ENCODE measurements at regions not wholly inside any gene's neighbourhood (a gene's known extent, or its start where the extent isn't known, plus 50 kb on each side); places are given as distances from the start of the nearest gene placed in this dataset.
A peak's percentile ranks its signal among the peaks of the same experiment; 100 is the strongest.

- no peak for DNase-seq
- intact Hi-C loops (cut with DNase I) = no loop called here
- no peak for ATAC-seq (ENCODE audit: poor library complexity)
Observed at GRCh38 chrX:43002526-43003203, 224.7 kb upstream of the PPP1R2C start.

GRCh38 chrX:43003204-43003565, 225.2 kb upstream of the PPP1R2C start:
- intact Hi-C loops (cut with DNase I) = no loop called here
- ATAC-seq (ENCODE audit: poor library complexity) = no peak

DNA sequence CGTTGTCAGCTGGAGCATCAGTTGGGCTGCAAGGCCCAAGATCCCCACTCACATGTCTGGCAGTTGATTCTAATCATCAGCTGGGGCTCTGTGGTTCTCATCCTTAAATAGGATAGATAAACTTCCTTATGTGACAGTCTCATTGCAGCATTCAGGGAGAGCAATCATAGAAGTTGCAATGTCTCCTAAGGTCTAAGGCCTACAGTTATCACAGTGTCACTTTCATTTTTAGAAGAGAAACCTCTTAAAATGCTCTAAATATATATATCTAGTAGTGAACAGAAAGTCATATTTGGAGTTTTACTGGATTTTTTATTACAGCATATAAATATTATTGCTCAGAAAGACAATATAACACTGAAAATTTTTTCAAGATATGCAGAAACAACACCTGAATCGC, 226.0 kb upstream of the PPP1R2C start:
- intact Hi-C loops (cut with DNase I) = no loop called here
- DNase-seq = no peak
- ATAC-seq (ENCODE audit: poor library complexity) = no peak

More at GRCh38 chrX:43003204-43003565, 225.2 kb upstream of the PPP1R2C start:
- DNase-seq = no peak

DNA sequence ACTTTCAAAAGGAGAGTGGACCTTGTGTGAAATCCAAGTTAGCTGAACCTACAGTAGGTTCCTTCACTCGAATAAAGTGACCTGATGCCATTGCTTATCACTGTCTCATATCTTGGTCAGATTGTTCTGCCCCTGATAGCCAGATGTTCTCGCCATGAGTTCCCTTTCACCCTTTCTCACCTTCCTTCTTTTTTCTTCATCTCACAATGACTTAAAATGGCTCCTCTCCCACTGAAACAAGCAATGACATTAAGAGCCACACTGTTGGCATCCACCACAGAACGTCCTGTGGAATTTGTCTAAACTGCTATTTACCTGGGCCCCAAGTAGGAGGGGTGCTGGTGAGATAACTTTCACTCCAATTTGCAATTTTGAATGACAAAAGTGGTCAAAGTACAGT, 227.6 kb upstream of the PPP1R2C start:
- DNase-seq (no peak), ATAC-seq (ENCODE audit: poor library complexity) (no peak)
- intact Hi-C loops (cut with DNase I) = no loop called here

DNA sequence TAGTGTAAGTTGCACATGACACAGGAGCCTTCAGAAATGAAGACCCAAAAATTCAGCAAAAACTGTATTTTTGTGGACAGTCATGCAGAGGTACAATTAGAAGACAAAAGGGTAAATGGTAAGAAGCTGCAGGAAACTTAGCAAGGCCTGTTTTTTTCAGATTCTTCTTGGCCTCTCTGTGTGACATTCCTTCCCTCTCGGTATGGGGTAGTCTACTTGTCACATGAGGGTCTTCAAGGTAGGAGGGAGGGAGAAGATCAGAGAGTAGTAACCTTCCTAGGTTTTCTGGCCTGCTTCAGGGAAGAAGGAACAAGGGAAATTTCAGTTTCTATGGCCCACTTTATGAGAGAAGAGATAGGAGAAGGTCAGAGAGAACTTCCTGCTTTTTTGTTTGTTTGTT, 230.4 kb upstream of the PPP1R2C start:
- ATAC-seq (ENCODE audit: poor library complexity) (no peak), DNase-seq (no peak)
- intact Hi-C loops (cut with DNase I) = no loop called here

- DNase-seq = no peak
- intact Hi-C loops (cut with DNase I) = no loop called here
- ATAC-seq (ENCODE audit: poor library complexity) = no peak
Observed at GRCh38 chrX:43016021-43016420, 238.1 kb upstream of the PPP1R2C start.

DNA sequence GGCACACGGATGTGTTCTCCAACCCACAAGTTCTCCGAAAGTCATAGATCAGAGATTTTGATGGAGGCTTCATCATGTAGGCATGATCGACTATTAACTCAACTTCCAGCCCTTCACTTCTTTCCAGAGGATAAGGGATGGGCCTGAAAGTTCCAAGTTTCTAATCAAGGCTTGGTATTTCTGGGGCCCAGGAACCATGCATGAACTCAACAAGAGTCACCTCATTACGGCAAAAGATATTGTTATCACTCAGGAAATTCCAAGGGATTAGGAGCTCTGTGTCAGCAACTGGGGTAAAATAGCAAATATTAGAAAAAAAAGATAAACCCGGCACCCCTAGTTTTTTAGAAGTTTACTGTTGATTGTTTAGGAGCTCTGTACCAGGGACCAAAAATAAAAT, 240.1 kb upstream of the PPP1R2C start:
- no peak for DNase-seq
- intact Hi-C loops (cut with DNase I) = no loop called here
- no peak for ATAC-seq (ENCODE audit: poor library complexity)

DNA sequence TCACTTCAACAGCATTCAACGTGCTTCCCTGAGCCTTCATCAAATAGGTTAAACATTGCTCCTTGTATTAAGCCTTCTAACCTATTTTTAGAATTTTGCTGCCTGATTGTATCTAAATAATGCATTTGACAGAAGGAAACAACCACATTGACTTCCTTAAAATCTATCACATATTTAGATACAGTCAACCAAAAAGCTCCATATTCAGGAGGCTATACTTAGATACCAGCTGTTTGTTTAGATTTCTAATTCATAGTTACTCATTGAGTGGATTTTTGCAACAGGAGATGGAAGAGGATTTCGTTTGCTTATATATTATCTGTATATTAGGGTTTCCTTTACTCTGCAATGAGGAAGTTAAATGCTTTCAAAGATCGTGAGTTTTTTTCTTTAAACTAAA, 241.1 kb upstream of the PPP1R2C start:
- ATAC-seq (ENCODE audit: poor library complexity) (no peak), DNase-seq (no peak)
- intact Hi-C loops (cut with DNase I) = no loop called here

DNA sequence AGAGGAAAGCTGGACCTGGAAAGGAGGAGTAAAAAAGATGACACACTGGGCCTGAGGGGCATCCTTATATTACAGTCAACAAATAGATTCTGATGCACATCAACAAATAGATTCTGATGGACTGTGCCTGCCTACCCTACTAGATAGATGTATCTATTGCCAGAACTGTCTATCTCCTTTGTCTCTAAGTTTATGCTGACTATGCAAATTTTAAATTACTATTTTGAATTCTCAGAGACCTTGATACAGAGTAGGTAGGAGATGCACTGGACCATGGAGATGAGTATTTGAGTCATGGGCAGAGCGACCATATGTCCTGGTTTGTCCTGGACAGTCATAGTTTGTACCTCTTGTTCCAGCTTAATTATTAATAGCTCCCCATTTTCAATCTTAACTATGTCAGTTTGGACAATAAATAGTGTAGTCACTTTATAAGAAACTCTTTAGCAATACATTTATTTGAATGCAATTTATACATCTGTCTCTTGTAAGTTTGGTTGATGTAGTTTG, 247.9 kb upstream of the PPP1R2C start:
- intact Hi-C loops (cut with DNase I) = no loop called here

GRCh38 chrX:43064096-43064495, 286.1 kb upstream of the PPP1R2C start:
- no peak for DNase-seq
- intact Hi-C loops (cut with DNase I) = no loop called here
- no peak for ATAC-seq (ENCODE audit: poor library complexity)

More for the DNA sequence above, 247.9 kb upstream of the PPP1R2C start:
- DNase-seq (no peak), ATAC-seq (ENCODE audit: poor library complexity) (no peak)

DNA sequence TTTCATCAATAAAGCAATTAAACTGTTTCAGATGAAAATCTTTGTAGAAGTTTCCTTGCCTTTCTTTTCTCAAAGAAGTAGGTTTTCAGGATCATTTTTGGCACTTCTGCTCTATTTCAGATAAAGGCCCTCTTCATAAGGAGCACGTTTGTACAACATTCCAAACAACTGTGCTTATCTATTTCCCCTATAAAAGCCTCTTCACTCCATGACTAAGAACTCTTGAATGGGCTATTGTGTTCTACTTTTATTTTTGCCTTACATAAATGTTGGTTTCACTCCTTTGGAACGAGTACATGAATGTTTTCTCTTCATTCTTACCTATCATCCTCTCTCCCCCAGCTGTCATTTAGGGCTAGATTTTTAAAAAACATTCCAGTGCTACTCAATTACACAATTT, 288.0 kb upstream of the PPP1R2C start:
- no peak for ATAC-seq (ENCODE audit: poor library complexity)
- intact Hi-C loops (cut with DNase I) = no loop called here
- DNase-seq = no peak

GRCh38 chrX:43068639-43069038, 290.7 kb upstream of the PPP1R2C start:
- DNase-seq (no peak), ATAC-seq (ENCODE audit: poor library complexity) (no peak)
- intact Hi-C loops (cut with DNase I) = no loop called here

DNA sequence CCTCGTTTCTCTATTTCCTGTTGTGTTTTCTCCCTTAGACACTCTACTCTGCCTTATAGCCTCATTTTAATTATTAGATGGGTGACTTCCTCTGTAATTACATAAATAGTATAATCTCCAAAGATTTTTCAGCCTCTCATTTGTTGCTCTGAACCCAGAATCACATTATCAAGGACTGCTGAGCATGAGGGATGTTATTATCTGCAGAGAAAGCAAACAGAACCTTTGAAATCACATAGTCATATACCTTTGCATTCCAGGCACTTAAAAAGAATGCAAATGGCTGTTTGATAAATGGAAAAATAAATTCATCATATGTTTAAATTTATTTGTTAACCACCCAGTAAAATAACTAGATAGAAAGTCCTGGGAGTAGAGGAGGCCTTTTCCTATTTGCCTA, 305.1 kb upstream of the PPP1R2C start:
- ATAC-seq (ENCODE audit: poor library complexity) = no peak
- DNase-seq = no peak
- intact Hi-C loops (cut with DNase I) = no loop called here

DNA sequence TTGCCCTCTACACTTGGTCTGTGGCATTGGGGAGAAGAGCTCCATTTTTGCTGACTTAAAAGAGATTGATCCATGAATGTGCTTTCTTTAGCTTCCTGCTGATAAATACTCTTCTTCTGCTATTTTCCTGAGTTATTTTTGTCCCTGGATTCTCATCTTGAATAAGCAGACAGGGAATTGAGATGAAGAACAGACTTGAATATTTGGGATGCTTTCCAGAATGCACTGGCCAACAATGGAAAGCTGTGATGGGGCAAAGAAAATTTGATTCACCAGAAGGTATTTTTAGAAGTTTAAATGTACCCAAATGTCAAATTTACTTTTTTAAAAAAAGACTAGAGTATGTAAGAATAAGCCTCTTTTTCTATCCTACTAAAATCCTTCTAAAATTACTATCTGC, 309.9 kb upstream of the PPP1R2C start:
- DNase-seq (no peak), ATAC-seq (ENCODE audit: poor library complexity) (no peak)
- intact Hi-C loops (cut with DNase I) = no loop called here

- intact Hi-C loops (cut with DNase I) = no loop called here
- DNase-seq = no peak
- ATAC-seq (ENCODE audit: poor library complexity) = no peak
Observed at GRCh38 chrX:43096830-43097229, 318.9 kb upstream of the PPP1R2C start.

DNA sequence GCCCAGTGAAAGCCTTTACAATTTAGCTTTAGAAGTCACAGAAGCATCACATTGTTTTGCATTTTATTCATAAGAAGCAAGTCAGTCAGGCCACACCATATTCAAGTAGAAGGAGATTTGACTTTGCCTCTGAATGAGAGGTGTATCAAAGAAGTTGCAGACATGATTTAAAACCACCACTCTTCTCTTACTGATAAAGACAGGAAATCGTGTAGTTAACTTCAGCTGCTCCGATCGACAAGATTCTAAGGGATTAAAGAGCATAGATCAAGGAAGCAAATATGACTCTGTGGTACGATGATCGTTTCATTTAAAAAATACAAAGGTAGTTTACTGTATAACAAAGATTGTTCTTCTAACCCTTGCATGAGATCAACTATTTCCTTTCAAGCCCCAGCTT, 328.0 kb upstream of the PPP1R2C start:
- DNase-seq = no peak
- no peak for ATAC-seq (ENCODE audit: poor library complexity)
- intact Hi-C loops (cut with DNase I) = no loop called here

DNA sequence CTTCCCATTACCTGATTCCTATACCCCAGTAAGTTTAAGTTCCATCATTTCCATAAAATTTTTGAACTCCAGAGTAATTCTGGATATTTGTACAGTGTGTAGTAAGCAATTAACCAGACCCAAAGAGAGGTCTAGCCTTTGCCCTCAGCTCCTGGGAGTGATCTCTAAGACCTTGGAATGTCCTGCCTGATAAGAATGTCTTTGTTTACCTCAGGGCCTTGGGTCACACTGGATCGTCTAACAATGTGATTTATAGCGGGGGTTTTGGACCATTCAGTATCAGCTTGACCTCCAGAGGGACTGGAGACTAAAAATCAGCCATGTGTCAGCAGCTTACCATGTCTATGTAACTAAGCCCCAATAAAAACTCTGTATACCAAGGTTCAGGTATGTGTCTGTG, 330.9 kb upstream of the PPP1R2C start:
- intact Hi-C loops (cut with DNase I) = no loop called here
- no peak for DNase-seq
- no peak for ATAC-seq (ENCODE audit: poor library complexity)

DNA sequence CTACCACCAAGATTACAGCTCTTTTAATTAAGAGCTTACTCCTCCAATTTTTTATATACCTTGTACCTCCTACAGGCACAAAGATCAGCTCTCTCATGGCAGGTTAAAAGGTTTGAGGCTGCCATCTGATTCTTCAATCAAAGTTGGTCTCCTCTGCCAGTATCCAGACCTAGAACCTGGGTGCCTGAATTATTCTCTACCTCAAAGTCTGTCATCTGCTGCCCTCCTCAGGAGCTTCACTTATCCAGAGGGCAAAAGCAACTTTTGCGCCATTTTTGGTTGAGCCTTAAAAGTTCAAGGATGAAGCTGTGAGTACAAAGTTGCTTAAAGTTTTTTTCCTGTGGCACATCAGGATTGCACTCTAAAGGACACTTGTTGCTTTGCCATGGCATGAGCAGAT, 343.7 kb upstream of the PPP1R2C start:
- intact Hi-C loops (cut with DNase I) = no loop called here
- no peak for DNase-seq
- ATAC-seq (ENCODE audit: poor library complexity) = no peak

- intact Hi-C loops (cut with DNase I) = no loop called here
- DNase-seq (no peak), ATAC-seq (ENCODE audit: poor library complexity) (no peak)
Observed at GRCh38 chrX:43139645-43140044, 361.7 kb upstream of the PPP1R2C start.

GRCh38 chrX:43140582-43140981, 362.6 kb upstream of the PPP1R2C start:
- intact Hi-C loops (cut with DNase I) = no loop called here
- DNase-seq (no peak), ATAC-seq (ENCODE audit: poor library complexity) (no peak)

- no peak for DNase-seq
- peak; percentile 48 for ATAC-seq (ENCODE audit: poor library complexity)
- intact Hi-C loops (cut with DNase I) = no loop called here
Observed at GRCh38 chrX:43141885-43142284, 363.9 kb upstream of the PPP1R2C start.

Measured in Right ventricle myocardium superior (tissue), 1 donor.